Suprapubic skin (tissue), 3 donors: ENCODE measurements at regions not wholly inside any gene's neighbourhood (a gene's known extent, or its start where the extent isn't known, plus 50 kb on each side); places are given as distances from the start of the nearest gene placed in this dataset.

ENCODE experiments used
- CTCF ChIP-seq, 2 donors: fragments of 200-600 bp in 1 of 2; fragments of 450-650 bp in 1 of 2; sonication (generic) in 1 of 2; IDR thresholded peaks; one replicate each; pipeline ENCODE4 v1.5.1; 2016 to 2019; ENCODE audit warnings: antibody characterized with exemption in 2 of 2, mild to moderate bottlenecking in 1 of 2, moderate library complexity in 1 of 2
- EP300 ChIP-seq: sonication (generic); formaldehyde crosslinking; IDR thresholded peaks from one replicate; pipeline ENCODE4 v1.6.1; 2017; ENCODE audit warnings: antibody characterized with exemption

GRCh38 chr3:67798412-67798811, 144.0 kb upstream of the SUCLG2 start:
- no peak for TF ChIP-seq CTCF (IDR thresholded peaks at IDR 0.05)
- no peak for TF ChIP-seq EP300
